Esophagus muscularis mucosa (tissue), 4 donors: ENCODE measurements at regions not wholly inside any gene's neighbourhood (a gene's known extent, or its start where the extent isn't known, plus 50 kb on each side); places are given as distances from the start of the nearest gene placed in this dataset.

Experiments
- DNase-seq: peaks from one replicate; pipeline ENCODE4 v3.0.0-alpha.2; 2017; ENCODE audit errors: extremely low spot score
- H3K27ac ChIP-seq, 4 donors: fragments of 200-600 bp; sonication (generic); replicated peaks in 1 of 4; 1 replicate in 3 of 4; 2 replicates in 1 of 4; pipeline ENCODE4 v1.5.1; 2016 to 2019; ENCODE audit warnings: mild to moderate bottlenecking in 1 of 4
- H3K27me3 ChIP-seq, 4 donors: fragments of 200-600 bp; sonication (generic); one replicate each; pipeline versions ENCODE4 v1.5.1 to v1.6.0; 2016 to 2019
- H3K36me3 ChIP-seq, 4 donors: fragments of 200-600 bp; sonication (generic); one replicate each; pipeline ENCODE4 v1.5.1; 2016 to 2019
- H3K4me1 ChIP-seq, 4 donors: fragments of 200-600 bp; sonication (generic); one replicate each; pipeline ENCODE4 v1.5.1; 2016 to 2019
- H3K4me3 ChIP-seq, 4 donors: fragments of 200-600 bp; sonication (generic); 1 replicate in 2 of 4; 2 replicates in 2 of 4; pipeline ENCODE4 v1.5.1; 2016 to 2019; ENCODE audit warnings: mild to moderate bottlenecking in 4 of 4, moderate library complexity in 1 of 4
- H3K9me3 ChIP-seq, 4 donors: fragments of 200-600 bp; sonication (generic); 1 replicate in 3 of 4; 2 replicates in 1 of 4; pipeline ENCODE4 v1.5.1; 2016 to 2019
- CTCF ChIP-seq, 3 experiments: fragments of 200-600 bp in 2 of 3; fragments of 450-650 bp in 1 of 3; sonication (generic) in 2 of 3; IDR thresholded peaks; one replicate each; pipeline ENCODE4 v1.5.1; 2017 to 2019; ENCODE audit warnings: antibody characterized with exemption in 3 of 3, mild to moderate bottlenecking in 2 of 3, moderate library complexity in 1 of 3
- EP300 ChIP-seq: sonication (generic); formaldehyde crosslinking; IDR thresholded peaks from one replicate; pipeline ENCODE4 v1.6.1; 2017; ENCODE audit warnings: antibody characterized with exemption
- POLR2A ChIP-seq: fragments of 450-650 bp; IDR thresholded peaks from one replicate; pipeline ENCODE4 v1.6.1; 2017; ENCODE audit warnings: antibody characterized with exemption, moderate library complexity, mild to moderate bottlenecking, low read depth
- POLR2AphosphoS5 ChIP-seq, 2 donors: sonication (generic); formaldehyde crosslinking; IDR thresholded peaks; one replicate each; pipeline ENCODE4 v1.6.1; 2017; ENCODE audit warnings: antibody characterized with exemption in 2 of 2
- whole genome bisulfite sequencing: methylation state at CpG from one replicate; pipeline ENCODE4 v1.1.5; 2018; 5-methylcytosine and 5-hydroxymethylcytosine counted together
- intact Hi-C: fragments of 100-400 bp; cut with DNase I; formaldehyde crosslinking; loops from one replicate; pipeline ENCODE4 v1.15.1; 2023

GRCh38 chr5:119745976-119746375 is 116.6 kb downstream of the FAM170A start:
- Histone ChIP-seq H3K4me3 (no peak overlapping the region), H3K36me3 (no peaks in the 10 kb centered on the region), H3K27ac (no peak overlapping the region), H3K9me3 (no peaks in the 10 kb centered on the region), H3K4me1 (no peaks in the 10 kb centered on the region), H3K27me3 (no peaks in the 10 kb centered on the region)
- TF ChIP-seq EP300 (no peak), POLR2AphosphoS5 (IDR thresholded peaks at IDR 0.05) (no peak), POLR2A (no peak), CTCF (IDR thresholded peaks at IDR 0.05) (no peak)
- 75% methylated on average over 1 of the region's 1 CpG for WGBS
- DNase-seq = no peak
- intact Hi-C loops = no loop called here

DNA sequence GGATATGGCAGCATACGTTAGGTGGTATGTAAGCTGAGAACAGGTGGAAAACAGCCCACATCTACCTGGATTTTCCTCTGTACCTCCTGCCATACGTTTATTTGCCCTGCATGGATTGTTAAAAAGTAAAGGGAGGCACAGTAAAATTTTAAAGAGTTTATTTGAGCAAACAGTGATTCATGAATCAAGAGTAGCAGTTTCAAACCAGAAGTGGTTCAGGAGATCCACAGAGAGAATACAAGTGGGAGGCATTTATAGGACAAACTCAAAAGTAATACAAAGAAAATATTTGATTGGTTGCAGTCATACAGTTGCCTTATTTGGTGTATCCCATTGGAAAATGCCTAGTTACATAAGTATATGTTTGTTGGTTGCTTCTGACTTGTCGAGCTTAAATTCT is 117.6 kb downstream of the FAM170A start:
- Histone ChIP-seq H3K36me3 (no peaks in the 10 kb centered on the region), H3K27me3 (no peaks in the 10 kb centered on the region), H3K9me3 (no peaks in the 10 kb centered on the region), H3K4me1 (no peaks in the 10 kb centered on the region), H3K4me3 (no peak overlapping the region), H3K27ac (no peak overlapping the region)
- intact Hi-C loops = no loop called here
- TF ChIP-seq EP300 (no peak), CTCF (IDR thresholded peaks at IDR 0.05) (no peak), POLR2AphosphoS5 (IDR thresholded peaks at IDR 0.05) (no peak), POLR2A (no peak)
- WGBS = 80% methylated on average over 3 of the region's 3 CpGs
- DNase-seq = no peak

- no peak for DNase-seq
- H3K27me3 ChIP-seq = no peaks in the 10 kb centered on the region
- no peak overlapping the region for H3K4me3 ChIP-seq
- 95% methylated on average over 24 of the region's 24 CpGs for WGBS
- intact Hi-C loops = no loop called here
- TF ChIP-seq CTCF (IDR thresholded peaks at IDR 0.05) = no peak
- TF ChIP-seq POLR2A = no peak
- no peak for TF ChIP-seq EP300
- TF ChIP-seq POLR2AphosphoS5 (IDR thresholded peaks at IDR 0.05) = no peak
- H3K36me3 ChIP-seq = no peaks in the 10 kb centered on the region
- no peaks in the 10 kb centered on the region for H3K9me3 ChIP-seq
- H3K4me1 ChIP-seq = no peaks in the 10 kb centered on the region
- H3K27ac ChIP-seq = no peak overlapping the region
Measured at GRCh38 chr5:119750887-119751733, 121.8 kb downstream of the FAM170A start.

GRCh38 chr5:119751734-119752094 is 122.4 kb downstream of the FAM170A start:
- TF ChIP-seq CTCF (IDR thresholded peaks at IDR 0.05) (no peak), POLR2AphosphoS5 (IDR thresholded peaks at IDR 0.05) (no peak), EP300 (no peak), POLR2A (no peak)

More at GRCh38 chr5:119751734-119752094, 122.4 kb downstream of the FAM170A start:
- 94% methylated on average over 6 of the region's 6 CpGs for WGBS
- DNase-seq = no peak
- Histone ChIP-seq H3K36me3 (no peaks in the 10 kb centered on the region), H3K27me3 (no peaks in the 10 kb centered on the region), H3K27ac (no peak overlapping the region), H3K4me1 (no peaks in the 10 kb centered on the region), H3K9me3 (no peaks in the 10 kb centered on the region), H3K4me3 (no peak overlapping the region)
- intact Hi-C loops = no loop called here
